PC-3 (cell line): ENCODE measurements at regions not wholly inside any gene's neighbourhood (a gene's known extent, or its start where the extent isn't known, plus 50 kb on each side); places are given as distances from the start of the nearest gene placed in this dataset.

Experiments used
- ATAC-seq: fragments of 200-7000 bp; cut with Tn5 transposase; 2 replicates; pipeline ENCODE4 v1.9.1; 2020; ENCODE audit warnings: mild to moderate bottlenecking, moderate library complexity
- BruUV-seq: library from RNA; stranded (reverse); fragments of 400-500 nt; replicated peaks from 2 replicates; lab custom pipeline; 2021; lab: Mats Ljungman, UMichigan
- CTCF ChIA-PET: fragments of 300-600 bp; sonication (Branson Sonifier 250); formaldehyde crosslinking; loops from one replicate; lab custom pipeline; 2022; ENCODE audit warnings: antibody characterized with exemption; lab: Charles Lee
- POLR2A ChIA-PET: fragments of 300-600 bp; sonication (Branson Sonifier 250); formaldehyde crosslinking; loops from one replicate; lab custom pipeline; 2022; ENCODE audit warnings: antibody characterized with exemption; ENCODE audit not compliant: unreplicated experiment; lab: Charles Lee
- DNase-seq: peaks from one replicate; pipeline ENCODE4 v3.0.0-alpha.2; 2015
- H2AFZ ChIP-seq: fragments of 300-600 bp; sonication (generic); 2 replicates; pipeline ENCODE4 v1.6.0; 2016; ENCODE audit warnings: antibody characterized with exemption, low read length
- H3F3A ChIP-seq: fragments of 300-600 bp; sonication (generic); one replicate; pipeline ENCODE4 v1.6.0; 2017; ENCODE audit warnings: antibody characterized with exemption, low read length, control low read depth, mild to moderate bottlenecking; ENCODE audit not compliant: unreplicated experiment
- H3K27ac ChIP-seq: fragments of 300-600 bp; sonication (generic); 2 replicates; pipeline ENCODE4 v1.5.1; 2016; ENCODE audit warnings: mild to moderate bottlenecking, low read length
- H3K27me3 ChIP-seq: fragments of 300-600 bp; sonication (generic); 2 replicates; pipeline ENCODE4 v1.6.1; 2016; ENCODE audit warnings: low read length, mixed read lengths
- H3K36me3 ChIP-seq: fragments of 300-600 bp; sonication (generic); 2 replicates; pipeline ENCODE4 v1.6.1; 2016; ENCODE audit warnings: low read depth, mixed run types, low read length, mixed read lengths
- H3K4me1 ChIP-seq: fragments of 300-600 bp; sonication (generic); 2 replicates; pipeline ENCODE4 v1.5.1; 2016; ENCODE audit warnings: low read length; ENCODE audit not compliant: insufficient read depth
- H3K4me2 ChIP-seq: fragments of 300-600 bp; sonication (generic); 2 replicates; pipeline ENCODE4 v1.6.0; 2016; ENCODE audit warnings: low read length
- H3K4me3 ChIP-seq: fragments of 300-600 bp; sonication (generic); 2 replicates; pipeline ENCODE4 v1.5.1; 2016; ENCODE audit warnings: mild to moderate bottlenecking, low read length, mixed read lengths
- H3K79me2 ChIP-seq: fragments of 300-600 bp; sonication (generic); 2 replicates; pipeline ENCODE4 v1.6.1; 2017; ENCODE audit warnings: low read length, mixed read lengths
- H3K9ac ChIP-seq: fragments of 300-600 bp; sonication (generic); 2 replicates; pipeline ENCODE4 v1.6.0; 2016; ENCODE audit warnings: mild to moderate bottlenecking, low read length
- H3K9me2 ChIP-seq: fragments of 300-600 bp; sonication (generic); replicated peaks from 2 replicates; pipeline ENCODE4 v1.6.1; 2016; ENCODE audit warnings: mixed run types, low read length, mixed read lengths
- H3K9me3 ChIP-seq: fragments of 300-600 bp; sonication (generic); 2 replicates; pipeline ENCODE4 v1.6.1; 2016; ENCODE audit warnings: low read length, mixed read lengths
- H4K20me1 ChIP-seq: fragments of 300-600 bp; sonication (generic); 2 replicates; pipeline ENCODE4 v1.6.1; 2016; ENCODE audit warnings: low read length, mixed read lengths
- EZH2 ChIP-seq: fragments of 300-600 bp; sonication (generic); IDR thresholded peaks from one replicate; pipeline ENCODE4 v1.6.1; 2017; ENCODE audit warnings: antibody characterized with exemption, mild to moderate bottlenecking, low read length; ENCODE audit not compliant: unreplicated experiment
- EZH2phosphoT487 ChIP-seq: fragments of 300-600 bp; sonication (generic); IDR thresholded peaks from 2 replicates; pipeline ENCODE4 v1.6.1; 2018; ENCODE audit warnings: mild to moderate bottlenecking, antibody characterized with exemption, low read length, borderline replicate concordance
- intact Hi-C: fragments of 100-400 bp; cut with micrococcal nuclease; formaldehyde crosslinking; loops from 2 replicates; pipeline ENCODE4 v1.9.0; 2023
- TF ChIP-seq, protein P1 (sequence below): fragments of 300-600 bp; sonication (generic); conservative IDR thresholded peaks from 2 replicates; pipeline ENCODE4 v1.5.1; 2017; ENCODE audit warnings: antibody characterized with exemption, low read depth, mild to moderate bottlenecking, low read length

- Histone ChIP-seq H2AFZ (peak overlapping the region; percentile 61), H3K27me3 (no peaks in the 10 kb centered on the region), H3K9me2 (no peaks in the 10 kb centered on the region), H3K9ac (peak overlapping the region; percentile 56), H3K27ac (peak overlapping the region; percentile 98), H3K4me1 (peaks cover 57% of the 10 kb centered on the region), H3K36me3 (no peaks in the 10 kb centered on the region), H3K4me2 (peak overlapping the region; percentile 77), H3K4me3 (peak overlapping the region; percentile 15; the same call in 1 of the 2 replicates), H3F3A (peaks cover 8% of the 10 kb centered on the region), H4K20me1 (no peaks in the 10 kb centered on the region), H3K9me3 (no peaks in the 10 kb centered on the region), H3K79me2 (no peaks in the 10 kb centered on the region)
- peak; percentile 4; the same call in 1 of the 2 replicates for ATAC-seq
- POLR2A ChIA-PET = no interaction called here
- CTCF ChIA-PET = no interaction called here
- BruUV-seq = no TSS peak
- TF ChIP-seq EZH2phosphoT487 (no peak), EZH2 (no peak)
- TF ChIP-seq, protein P1, sequence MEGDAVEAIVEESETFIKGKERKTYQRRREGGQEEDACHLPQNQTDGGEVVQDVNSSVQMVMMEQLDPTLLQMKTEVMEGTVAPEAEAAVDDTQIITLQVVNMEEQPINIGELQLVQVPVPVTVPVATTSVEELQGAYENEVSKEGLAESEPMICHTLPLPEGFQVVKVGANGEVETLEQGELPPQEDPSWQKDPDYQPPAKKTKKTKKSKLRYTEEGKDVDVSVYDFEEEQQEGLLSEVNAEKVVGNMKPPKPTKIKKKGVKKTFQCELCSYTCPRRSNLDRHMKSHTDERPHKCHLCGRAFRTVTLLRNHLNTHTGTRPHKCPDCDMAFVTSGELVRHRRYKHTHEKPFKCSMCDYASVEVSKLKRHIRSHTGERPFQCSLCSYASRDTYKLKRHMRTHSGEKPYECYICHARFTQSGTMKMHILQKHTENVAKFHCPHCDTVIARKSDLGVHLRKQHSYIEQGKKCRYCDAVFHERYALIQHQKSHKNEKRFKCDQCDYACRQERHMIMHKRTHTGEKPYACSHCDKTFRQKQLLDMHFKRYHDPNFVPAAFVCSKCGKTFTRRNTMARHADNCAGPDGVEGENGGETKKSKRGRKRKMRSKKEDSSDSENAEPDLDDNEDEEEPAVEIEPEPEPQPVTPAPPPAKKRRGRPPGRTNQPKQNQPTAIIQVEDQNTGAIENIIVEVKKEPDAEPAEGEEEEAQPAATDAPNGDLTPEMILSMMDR = no peak
- DNase-seq = peak; percentile 39
- intact Hi-C loops = loop anchor here (1.0 to 5.0 kb wide), 5 partner anchors 10 to 898 kb away; partner anchors contain the start of gene CGAS
Observed at GRCh38 chr6:72554761-72555221, 67.1 kb upstream of the KCNQ5 start.

DNA sequence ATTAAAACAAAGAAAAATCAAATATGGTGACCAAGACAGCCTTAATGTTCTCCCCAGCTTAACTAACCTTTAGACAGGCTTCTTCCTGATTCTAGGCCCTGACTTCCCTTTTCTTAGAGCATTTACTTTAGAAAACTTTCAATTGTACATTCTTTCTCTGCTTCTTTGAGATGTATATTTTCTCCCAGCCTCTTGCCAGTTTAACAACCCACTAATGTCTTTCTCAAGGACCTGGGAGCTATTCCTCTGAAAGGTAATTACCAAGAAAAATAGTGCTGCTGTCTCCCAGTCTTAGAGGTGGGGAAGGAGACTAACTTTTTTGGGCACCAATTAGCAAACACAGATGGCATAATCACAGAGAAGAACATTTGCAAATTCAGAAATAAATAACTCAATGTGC lies 62.8 kb upstream of the KCNQ5 start:
- ATAC-seq (no peak), DNase-seq (no peak)
- no peak overlapping the region for H3K9ac ChIP-seq
- H3F3A ChIP-seq = no peaks in the 10 kb centered on the region
- no peaks in the 10 kb centered on the region for H3K36me3 ChIP-seq
- BruUV-seq = no TSS peak
- POLR2A ChIA-PET = no interaction called here
- CTCF ChIA-PET = no interaction called here
- no peaks in the 10 kb centered on the region for H3K9me3 ChIP-seq
- H3K4me1 ChIP-seq = peaks cover 29% of the 10 kb centered on the region
- H3K4me3 ChIP-seq = no peak overlapping the region
- H3K27me3 ChIP-seq = no peaks in the 10 kb centered on the region
- no peaks in the 10 kb centered on the region for H4K20me1 ChIP-seq
- H3K9me2 ChIP-seq = no peaks in the 10 kb centered on the region
- TF ChIP-seq EZH2phosphoT487 (no peak), EZH2 (no peak)
- no peak overlapping the region for H3K27ac ChIP-seq
- no peaks in the 10 kb centered on the region for H3K79me2 ChIP-seq
- no peak overlapping the region for H3K4me2 ChIP-seq
- intact Hi-C loops = no loop called here
- no peak overlapping the region for H2AFZ ChIP-seq

- intact Hi-C loops = no loop called here
- CTCF ChIA-PET = no interaction called here
- Histone ChIP-seq H3K9me3 (no peaks in the 10 kb centered on the region), H3F3A (peaks cover 2% of the 10 kb centered on the region), H3K4me2 (no peak overlapping the region), H3K9me2 (no peaks in the 10 kb centered on the region), H2AFZ (no peak overlapping the region), H3K9ac (no peak overlapping the region), H3K27me3 (no peaks in the 10 kb centered on the region), H3K4me3 (no peak overlapping the region), H3K4me1 (peaks cover 30% of the 10 kb centered on the region), H3K79me2 (no peaks in the 10 kb centered on the region), H3K27ac (no peak overlapping the region), H4K20me1 (no peaks in the 10 kb centered on the region), H3K36me3 (no peaks in the 10 kb centered on the region)
- DNase-seq = no peak
- POLR2A ChIA-PET = no interaction called here
- ATAC-seq = no peak
- BruUV-seq = no TSS peak
- no peak for TF ChIP-seq EZH2
- TF ChIP-seq, protein P1 = no peak
- no peak for TF ChIP-seq EZH2phosphoT487
Observed at GRCh38 chr6:72559555-72559954, 62.3 kb upstream of the KCNQ5 start.
